Endothelial cell of umbilical vein (primary cell): ENCODE measurements at regions not wholly inside any gene's neighbourhood (a gene's known extent, or its start where the extent isn't known, plus 50 kb on each side); places are given as distances from the start of the nearest gene placed in this dataset.

ENCODE experiments used
- BruUV-seq: library from RNA; stranded (reverse); fragments of 400-500 nt; replicated peaks from 2 replicates; lab custom pipeline; 2021; lab: Mats Ljungman, UMichigan
- CTCF ChIA-PET: fragments of 300-600, 350-600 bp; sonication (Branson Sonifier 250); formaldehyde crosslinking; loops from one replicate; lab custom pipeline; 2021; ENCODE audit warnings: antibody characterized with exemption, inconsistent platforms; lab: Charles Lee
- POLR2A ChIA-PET: fragments of 300-600, 350-600 bp; sonication (Branson Sonifier 250); formaldehyde crosslinking; loops from one replicate; lab custom pipeline; 2021; ENCODE audit warnings: antibody characterized with exemption, inconsistent platforms; lab: Charles Lee
- DNase-seq: peaks from one replicate; pipeline ENCODE4 v3.0.0-alpha.2; 2011; ENCODE audit warnings: low read depth, low spot score
- FAIRE-seq: peaks from 2 replicates; lab custom pipeline; 2011; peaks lifted over from hg19 to GRCh38; lab: Jason Lieb, UNC
- H2AFZ ChIP-seq: 2 replicates; pipeline ENCODE4 v1.6.0; 2012; ENCODE audit warnings: low read depth, low read length, control low read depth, inconsistent platforms
- H3K27ac ChIP-seq: 2 replicates; pipeline ENCODE4 v1.5.1; 2011; ENCODE audit warnings: low read depth, mild to moderate bottlenecking, control low read depth, low read length, moderate library complexity; ENCODE audit not compliant: insufficient read depth
- H3K27me3 ChIP-seq, 2 experiments: 2 replicates each; pipeline versions ENCODE4 v1.6.0 to v1.6.1; 2011; ENCODE audit warnings: low read length in 2 of 2, mixed read lengths in 1 of 2; ENCODE audit not compliant: control insufficient read depth in 2 of 2, insufficient read depth in 2 of 2
- H3K36me3 ChIP-seq, 2 experiments: 2 replicates in 1 of 2; 3 replicates in 1 of 2; pipeline ENCODE4 v1.5.1; 2011; ENCODE audit warnings: low read length in 2 of 2, mild to moderate bottlenecking in 1 of 2, moderate library complexity in 1 of 2; ENCODE audit not compliant: control insufficient read depth in 2 of 2, insufficient read depth in 2 of 2; ENCODE audit errors: extremely low read depth in 1 of 2
- H3K4me1 ChIP-seq: 3 replicates; pipeline ENCODE4 v1.5.1; 2011; ENCODE audit warnings: mild to moderate bottlenecking, low read length; ENCODE audit not compliant: control insufficient read depth, insufficient read depth; ENCODE audit errors: extremely low read depth
- H3K4me2 ChIP-seq: 2 replicates; pipeline ENCODE4 v1.6.1; 2011; ENCODE audit warnings: low read length, control low read depth, mixed read lengths; ENCODE audit not compliant: insufficient read depth
- H3K4me3 ChIP-seq, 3 experiments: fragments of 200-600 bp in 1 of 3; sonication (generic), shearing (Covaris generic) in 1 of 3; replicated peaks in 1 of 3; 2 replicates each; pipeline ENCODE4 v1.5.1; 2011 to 2016; ENCODE audit warnings: control low read depth in 3 of 3, low read length in 3 of 3, mild to moderate bottlenecking in 2 of 3, inconsistent platforms in 1 of 3, low read depth in 1 of 3, moderate library complexity in 1 of 3; ENCODE audit not compliant: insufficient read depth in 1 of 3
- H3K79me2 ChIP-seq: 2 replicates; pipeline ENCODE4 v1.6.0; 2012; ENCODE audit warnings: low read length, inconsistent platforms; ENCODE audit not compliant: control insufficient read depth, insufficient read depth
- H3K9ac ChIP-seq: replicated peaks from 2 replicates; pipeline ENCODE3; 2011; ENCODE audit warnings: low read length, control low read depth; ENCODE audit not compliant: insufficient read depth; ENCODE audit errors: extremely low read depth
- H3K9me1 ChIP-seq: replicated peaks from 3 replicates; pipeline ENCODE4 v1.6.0; 2011; ENCODE audit warnings: mild to moderate bottlenecking, low read length; ENCODE audit not compliant: control insufficient read depth, insufficient read depth; ENCODE audit errors: extremely low read depth
- H3K9me3 ChIP-seq: replicated peaks from 2 replicates; pipeline ENCODE4 v1.5.1; 2012; ENCODE audit warnings: low read length, inconsistent platforms; ENCODE audit not compliant: control insufficient read depth, insufficient read depth
- H4K20me1 ChIP-seq: replicated peaks from 2 replicates; pipeline ENCODE3; 2011; ENCODE audit warnings: mild to moderate bottlenecking, low read length; ENCODE audit not compliant: control insufficient read depth, insufficient read depth; ENCODE audit errors: extremely low read depth
- EZH2 ChIP-seq: IDR thresholded peaks from 2 replicates; pipeline ENCODE4 v1.6.1; 2012; ENCODE audit warnings: borderline replicate concordance, low read depth, mild to moderate bottlenecking, moderate library complexity, low read length, inconsistent platforms; ENCODE audit not compliant: severe bottlenecking
- FOS ChIP-seq: IDR thresholded peaks from 2 replicates; pipeline ENCODE4 v1.6.1; 2011; ENCODE audit warnings: mild to moderate bottlenecking, low read length, moderate library complexity, borderline replicate concordance; ENCODE audit not compliant: insufficient read depth
- GATA2 ChIP-seq: IDR thresholded peaks from 2 replicates; pipeline ENCODE4 v1.7.0; 2011; ENCODE audit warnings: low read depth, mild to moderate bottlenecking, moderate library complexity, mixed read lengths, low read length; ENCODE audit not compliant: insufficient read length, insufficient read depth
- JUN ChIP-seq: IDR thresholded peaks from 2 replicates; pipeline ENCODE4 v1.6.1; 2011; ENCODE audit warnings: borderline replicate concordance, low read depth; ENCODE audit not compliant: insufficient read length, insufficient read depth
- MYC ChIP-seq: IDR thresholded peaks from one replicate; pipeline ENCODE4 v1.6.1; 2011; ENCODE audit warnings: mild to moderate bottlenecking, low read depth, low read length
- POLR2A ChIP-seq: IDR thresholded peaks from 2 replicates; pipeline ENCODE4 v1.6.1; 2012; ENCODE audit warnings: low read depth, mild to moderate bottlenecking, control low read depth, low read length
- POLR2AphosphoS5 ChIP-seq: IDR thresholded peaks from 2 replicates; pipeline ENCODE4 v1.6.1; 2012; ENCODE audit warnings: low read depth, mild to moderate bottlenecking, control low read depth, low read length, moderate library complexity; ENCODE audit not compliant: insufficient read depth
- dilution Hi-C: fragments of 300-500 bp; cut with MboI; formaldehyde crosslinking; loops from one replicate; pipeline ENCODE4 v1.15.0; 2019; ENCODE audit warnings: low sequenced_read_pairs; ENCODE audit not compliant: extremely low pct_ligation_motif_present
- intact Hi-C: fragments of 100-400 bp; cut with micrococcal nuclease; formaldehyde crosslinking; loops from one replicate; pipeline ENCODE4 v1.10.0; 2022
- TF ChIP-seq, protein P1 (sequence below): IDR thresholded peaks from 2 replicates; pipeline ENCODE4 v1.6.1; 2011; ENCODE audit not compliant: insufficient read depth, insufficient read length
- TF ChIP-seq, protein P2 (sequence below), 2 donors: IDR thresholded peaks; 1 replicate in 1 of 2; 2 replicates in 1 of 2; pipeline ENCODE4 v1.5.1; 2011; ENCODE audit warnings: low read length in 2 of 2, mild to moderate bottlenecking in 2 of 2, moderate library complexity in 2 of 2, control low read depth in 1 of 2, inconsistent platforms in 1 of 2, low read depth in 1 of 2; ENCODE audit not compliant: insufficient read depth in 1 of 2; ENCODE audit errors: extremely low read depth in 1 of 2

DNA sequence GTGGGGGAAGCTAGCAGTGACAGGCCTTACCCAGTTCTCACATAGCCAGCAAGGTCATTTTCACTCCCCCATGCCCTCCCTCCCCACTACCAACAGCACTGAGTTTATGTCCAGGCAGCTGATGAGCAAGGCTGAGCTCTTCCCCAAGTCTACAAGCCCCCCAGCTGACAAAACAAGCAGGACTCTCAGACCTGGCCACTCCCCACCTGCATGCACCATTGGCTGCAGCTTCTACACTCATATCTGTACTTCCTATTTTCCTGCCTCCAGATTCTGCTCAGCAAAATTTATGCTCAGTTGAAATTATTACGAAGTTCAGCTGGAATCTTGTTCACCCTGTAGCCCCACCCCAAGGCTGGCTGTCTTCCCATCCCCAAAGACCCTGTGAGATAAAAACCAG is 339.3 kb downstream of the ARL6IP6 start:
- H3K36me3 ChIP-seq: no peaks in the 10 kb centered on the region
- no peaks in the 10 kb centered on the region for H3K4me1 ChIP-seq
- H3K9ac ChIP-seq: no peak overlapping the region
- no peak overlapping the region for H3K4me2 ChIP-seq
- H2AFZ ChIP-seq: no peak overlapping the region
- DNase-seq: no peak
- H3K27ac ChIP-seq: no peak overlapping the region
- no peak overlapping the region for H3K4me3 ChIP-seq
- POLR2A ChIA-PET: no interaction called here
- CTCF ChIA-PET: no interaction called here
- no TSS peak for BruUV-seq
- H3K9me3 ChIP-seq: no peaks in the 10 kb centered on the region
- dilution Hi-C loops: no loop called here
- no peak for TF ChIP-seq POLR2AphosphoS5
- no peak for TF ChIP-seq EZH2
- no peak for TF ChIP-seq JUN
- H4K20me1 ChIP-seq: no peaks in the 10 kb centered on the region
- no peak for FAIRE-seq
- H3K27me3 ChIP-seq: no peaks in the 10 kb centered on the region
- H3K9me1 ChIP-seq: no peaks in the 10 kb centered on the region
- intact Hi-C loops: no loop called here
- no peaks in the 10 kb centered on the region for H3K79me2 ChIP-seq

DNA sequence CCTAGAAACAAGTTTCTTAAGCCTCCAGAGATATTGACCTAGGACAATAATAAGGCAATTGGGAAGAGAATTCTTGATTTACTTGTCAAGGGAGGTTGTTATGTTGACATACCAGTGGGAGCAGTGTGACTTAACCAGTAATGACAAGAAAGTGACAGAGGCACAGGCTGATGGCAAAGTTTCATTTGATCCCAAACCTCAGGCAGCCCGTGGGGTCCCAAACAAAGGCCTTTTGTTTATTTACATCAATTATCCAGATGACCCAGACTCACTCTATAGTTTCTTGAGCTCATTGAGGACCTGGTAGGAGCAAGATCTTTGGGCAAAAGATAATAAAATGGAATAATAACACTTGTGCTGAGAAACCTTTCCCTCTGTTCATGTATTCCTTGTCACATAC is 336.8 kb downstream of the ARL6IP6 start:
- no peaks in the 10 kb centered on the region for H3K27me3 ChIP-seq
- TF ChIP-seq EZH2 (no peak), POLR2AphosphoS5 (no peak), FOS (no peak), MYC (no peak), POLR2A (no peak), GATA2 (no peak), JUN (no peak)
- TF ChIP-seq, protein P1, sequence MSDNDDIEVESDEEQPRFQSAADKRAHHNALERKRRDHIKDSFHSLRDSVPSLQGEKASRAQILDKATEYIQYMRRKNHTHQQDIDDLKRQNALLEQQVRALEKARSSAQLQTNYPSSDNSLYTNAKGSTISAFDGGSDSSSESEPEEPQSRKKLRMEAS: no peak
- TF ChIP-seq, protein P2, sequence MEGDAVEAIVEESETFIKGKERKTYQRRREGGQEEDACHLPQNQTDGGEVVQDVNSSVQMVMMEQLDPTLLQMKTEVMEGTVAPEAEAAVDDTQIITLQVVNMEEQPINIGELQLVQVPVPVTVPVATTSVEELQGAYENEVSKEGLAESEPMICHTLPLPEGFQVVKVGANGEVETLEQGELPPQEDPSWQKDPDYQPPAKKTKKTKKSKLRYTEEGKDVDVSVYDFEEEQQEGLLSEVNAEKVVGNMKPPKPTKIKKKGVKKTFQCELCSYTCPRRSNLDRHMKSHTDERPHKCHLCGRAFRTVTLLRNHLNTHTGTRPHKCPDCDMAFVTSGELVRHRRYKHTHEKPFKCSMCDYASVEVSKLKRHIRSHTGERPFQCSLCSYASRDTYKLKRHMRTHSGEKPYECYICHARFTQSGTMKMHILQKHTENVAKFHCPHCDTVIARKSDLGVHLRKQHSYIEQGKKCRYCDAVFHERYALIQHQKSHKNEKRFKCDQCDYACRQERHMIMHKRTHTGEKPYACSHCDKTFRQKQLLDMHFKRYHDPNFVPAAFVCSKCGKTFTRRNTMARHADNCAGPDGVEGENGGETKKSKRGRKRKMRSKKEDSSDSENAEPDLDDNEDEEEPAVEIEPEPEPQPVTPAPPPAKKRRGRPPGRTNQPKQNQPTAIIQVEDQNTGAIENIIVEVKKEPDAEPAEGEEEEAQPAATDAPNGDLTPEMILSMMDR (IDR thresholded peaks at IDR 0.05; ENCODE audit: extremely low read depth in 1 of 2, insufficient read depth in 1 of 2, low read depth in 1 of 2, low read length in 2 of 2): no peak
- ChIA-PET POLR2A (no interaction called here), CTCF (no interaction called here)
- H2AFZ ChIP-seq: no peak overlapping the region
- H3K9me3 ChIP-seq: peaks cover 2% of the 10 kb centered on the region
- no peaks in the 10 kb centered on the region for H3K4me1 ChIP-seq
- no peaks in the 10 kb centered on the region for H4K20me1 ChIP-seq
- no peak overlapping the region for H3K27ac ChIP-seq
- no peak overlapping the region for H3K4me3 ChIP-seq
- H3K4me2 ChIP-seq: no peak overlapping the region
- BruUV-seq: no TSS peak
- FAIRE-seq (no peak), DNase-seq (no peak)
- intact Hi-C loops (no loop called here), dilution Hi-C loops (no loop called here)
- H3K9ac ChIP-seq: no peak overlapping the region
- no peaks in the 10 kb centered on the region for H3K36me3 ChIP-seq
- H3K9me1 ChIP-seq: no peaks in the 10 kb centered on the region
- no peaks in the 10 kb centered on the region for H3K79me2 ChIP-seq
